HCT116 (cell line): ENCODE measurements at regions not wholly inside any gene's neighbourhood (a gene's known extent, or its start where the extent isn't known, plus 50 kb on each side); places are given as distances from the start of the nearest gene placed in this dataset.

Source experiments
- ATAC-seq: fragments of 200-7000 bp; cut with Tn5 transposase; 2 replicates; pipeline ENCODE4 v1.9.1; 2020; ENCODE audit warnings: mild to moderate bottlenecking, moderate library complexity
- BruUV-seq: library from RNA; stranded (reverse); fragments of 400-500 nt; replicated peaks from 2 replicates; lab custom pipeline; 2021; lab: Mats Ljungman, UMichigan
- CTCF ChIA-PET: fragments of 300-600 bp; sonication (Branson Sonifier 250); formaldehyde crosslinking; loops from one replicate; lab custom pipeline; 2021; ENCODE audit warnings: antibody characterized with exemption; lab: Charles Lee
- POLR2A ChIA-PET: fragments of 300-600, 350-600 bp; sonication (Branson Sonifier 250); formaldehyde crosslinking; loops from one replicate; lab custom pipeline; 2021; ENCODE audit warnings: antibody characterized with exemption; lab: Charles Lee
- RAD21 ChIA-PET, 2 experiments: fragments of 300-600 bp; sonication (Branson Sonifier 250); formaldehyde crosslinking; loops; one replicate each; lab custom pipeline; 2023; ENCODE audit warnings: low total read pairs in 2 of 2; ENCODE audit not compliant: uncharacterized antibody in 2 of 2, unreplicated experiment in 2 of 2, low non-redundant PET in 1 of 2; lab: Charles Lee
- DNase-seq: peaks from one replicate; pipeline ENCODE4 v3.0.0-alpha.2; 2010; ENCODE audit warnings: low read depth, low spot score
- H2AFZ ChIP-seq: fragments of 200-600 bp; shearing (Covaris generic), sonication (generic); 2 replicates; pipeline ENCODE4 v1.6.1; 2017; ENCODE audit warnings: low read depth, mixed run types, mixed read lengths, antibody characterized with exemption, low read length; ENCODE audit not compliant: poor library complexity, severe bottlenecking
- H3K27ac ChIP-seq: 2 replicates; pipeline ENCODE4 v1.5.1; 2012; ENCODE audit warnings: low read depth, low read length
- H3K27me3 ChIP-seq: fragments of 200-600 bp; sonication (generic); 2 replicates; pipeline ENCODE4 v1.6.1; 2016; ENCODE audit warnings: mixed run types, low read length, mixed read lengths; ENCODE audit not compliant: insufficient read depth
- H3K36me3 ChIP-seq, 2 experiments: fragments of 200-500 bp in 1 of 2; fragments of 200-600 bp in 1 of 2; sonication (Bioruptor generic) in 1 of 2; sonication (generic) in 1 of 2; 2 replicates each; pipeline versions ENCODE4 v1.5.1 to v1.6.1; 2014 to 2016; ENCODE audit warnings: low read length in 2 of 2, inconsistent platforms in 1 of 2, mixed read lengths in 1 of 2, mixed run types in 1 of 2; ENCODE audit not compliant: insufficient read depth in 2 of 2, control insufficient read depth in 1 of 2
- H3K4me1 ChIP-seq, 2 experiments: fragments of 200-600 bp in 1 of 2; sonication (generic) in 1 of 2; 2 replicates each; pipeline versions ENCODE4 v1.5.1 to v1.6.1; 2012 to 2017; ENCODE audit warnings: low read length in 2 of 2, inconsistent platforms in 1 of 2, mild to moderate bottlenecking in 1 of 2, mixed read lengths in 1 of 2, mixed run types in 1 of 2, moderate library complexity in 1 of 2; ENCODE audit not compliant: insufficient read depth in 2 of 2, control insufficient read depth in 1 of 2
- H3K4me2 ChIP-seq: fragments of 200-600 bp; sonication (generic); 2 replicates; pipeline ENCODE4 v1.6.1; 2017; ENCODE audit warnings: mixed run types, low read length, mixed read lengths
- H3K4me3 ChIP-seq, 2 experiments: fragments of 200-600 bp in 1 of 2; sonication (generic) in 1 of 2; replicated peaks in 1 of 2; 2 replicates each; pipeline ENCODE4 v1.5.1; 2011 to 2016; ENCODE audit warnings: low read length in 2 of 2, control low read depth in 1 of 2, low read depth in 1 of 2, mild to moderate bottlenecking in 1 of 2, mixed read lengths in 1 of 2, mixed run types in 1 of 2
- H3K79me2 ChIP-seq: fragments of 200-600 bp; sonication (generic); 2 replicates; pipeline ENCODE4 v1.6.1; 2017; ENCODE audit warnings: mild to moderate bottlenecking, mixed run types, low read length, moderate library complexity, mixed read lengths; ENCODE audit not compliant: insufficient read depth
- H3K9ac ChIP-seq: fragments of 200-600 bp; sonication (generic); 2 replicates; pipeline ENCODE4 v1.6.1; 2016; ENCODE audit warnings: low read length, mixed read lengths
- H3K9me2 ChIP-seq: fragments of 200-600 bp; sonication (generic), shearing (Covaris generic); 2 replicates; pipeline ENCODE4 v1.6.1; 2017; ENCODE audit warnings: mixed run types, mild to moderate bottlenecking, moderate library complexity; ENCODE audit not compliant: insufficient read depth
- H3K9me3 ChIP-seq, 2 experiments: fragments of 200-500 bp in 1 of 2; fragments of 200-600 bp in 1 of 2; sonication (Bioruptor generic) in 1 of 2; sonication (generic) in 1 of 2; 2 replicates each; pipeline ENCODE4 v1.6.1; 2014 to 2017; ENCODE audit warnings: low read length in 2 of 2, mixed read lengths in 2 of 2, inconsistent platforms in 1 of 2, low read depth in 1 of 2, mild to moderate bottlenecking in 1 of 2, mixed run types in 1 of 2, moderate library complexity in 1 of 2; ENCODE audit not compliant: control insufficient read depth in 1 of 2, insufficient read depth in 1 of 2
- H4K20me1 ChIP-seq: fragments of 200-600 bp; sonication (generic), shearing (Covaris generic); 2 replicates; pipeline ENCODE4 v1.6.1; 2017; ENCODE audit warnings: mixed run types, mild to moderate bottlenecking, moderate library complexity; ENCODE audit not compliant: insufficient read depth
- CEBPB ChIP-seq: IDR thresholded peaks from 2 replicates; pipeline ENCODE4 v1.6.1; 2012; ENCODE audit warnings: low read depth
- ELF1 ChIP-seq: IDR thresholded peaks from 2 replicates; pipeline ENCODE4 v1.6.1; 2012; ENCODE audit warnings: low read depth, borderline replicate concordance
- EZH2 ChIP-seq: fragments of 200-600 bp; sonication (generic); IDR thresholded peaks from 2 replicates; pipeline ENCODE4 v1.6.1; 2017; ENCODE audit warnings: antibody characterized with exemption, mixed run types
- EZH2phosphoT487 ChIP-seq: fragments of 200-600 bp; IDR thresholded peaks from 2 replicates; pipeline ENCODE4 v1.6.1; 2018; ENCODE audit warnings: antibody characterized with exemption, borderline replicate concordance
- FOSL1 ChIP-seq: IDR thresholded peaks from 2 replicates; pipeline ENCODE4 v1.6.1; 2012; ENCODE audit warnings: low read depth
- JUND ChIP-seq: IDR thresholded peaks from 2 replicates; pipeline ENCODE4 v1.6.1; 2012
- POLR2AphosphoS5 ChIP-seq: IDR thresholded peaks from 2 replicates; pipeline ENCODE4 v1.6.1; 2011; ENCODE audit warnings: mild to moderate bottlenecking, low read depth, low read length, moderate library complexity
- REST ChIP-seq: IDR thresholded peaks from 2 replicates; pipeline ENCODE4 v1.6.1; 2012; ENCODE audit warnings: low read depth
- SP1 ChIP-seq: IDR thresholded peaks from 2 replicates; pipeline ENCODE4 v1.6.1; 2012; ENCODE audit warnings: low read depth
- TCF7L2 ChIP-seq: IDR thresholded peaks from 2 replicates; pipeline ENCODE4 v1.7.0; 2011; ENCODE audit warnings: borderline replicate concordance, inconsistent platforms; ENCODE audit not compliant: insufficient read depth, insufficient read length; ENCODE audit errors: extremely low read depth
- ZNF274 ChIP-seq: fragments of 200-500 bp; sonication (Bioruptor generic); IDR thresholded peaks from 2 replicates; pipeline ENCODE4 v1.6.1; 2014; ENCODE audit warnings: mild to moderate bottlenecking, low read depth, low read length, inconsistent platforms
- intact Hi-C: fragments of 100-400 bp; cut with micrococcal nuclease; formaldehyde crosslinking; loops from 2 replicates; pipeline ENCODE4 v1.10.0; 2022
- TF ChIP-seq, protein P1 (sequence below): IDR thresholded peaks from 2 replicates; pipeline ENCODE4 v1.6.1; 2011; ENCODE audit warnings: mild to moderate bottlenecking, low read length, moderate library complexity; ENCODE audit not compliant: insufficient replicate concordance; ENCODE audit errors: extremely low read depth

GRCh38 chr21:35945089-35945671 is 115.1 kb downstream of the SETD4 start:
- DNase-seq = no peak
- no peaks in the 10 kb centered on the region; the same call in 1 of the 2 replicates for H3K9me2 ChIP-seq
- H3K4me3 ChIP-seq = no peak overlapping the region
- H3K27ac ChIP-seq = no peak overlapping the region
- BruUV-seq = no TSS peak
- no peaks in the 10 kb centered on the region for H3K27me3 ChIP-seq
- intact Hi-C loops = no loop called here
- H3K79me2 ChIP-seq = no peaks in the 10 kb centered on the region
- ChIA-PET CTCF (no interaction called here), POLR2A (no interaction called here), RAD21 (no interaction called here)
- no peak for TF ChIP-seq CEBPB
- no peak for TF ChIP-seq JUND
- TF ChIP-seq ELF1 = no peak
- TF ChIP-seq EZH2 = no peak
- no peak for TF ChIP-seq EZH2phosphoT487
- no peak for TF ChIP-seq SP1
- TF ChIP-seq, protein P1, sequence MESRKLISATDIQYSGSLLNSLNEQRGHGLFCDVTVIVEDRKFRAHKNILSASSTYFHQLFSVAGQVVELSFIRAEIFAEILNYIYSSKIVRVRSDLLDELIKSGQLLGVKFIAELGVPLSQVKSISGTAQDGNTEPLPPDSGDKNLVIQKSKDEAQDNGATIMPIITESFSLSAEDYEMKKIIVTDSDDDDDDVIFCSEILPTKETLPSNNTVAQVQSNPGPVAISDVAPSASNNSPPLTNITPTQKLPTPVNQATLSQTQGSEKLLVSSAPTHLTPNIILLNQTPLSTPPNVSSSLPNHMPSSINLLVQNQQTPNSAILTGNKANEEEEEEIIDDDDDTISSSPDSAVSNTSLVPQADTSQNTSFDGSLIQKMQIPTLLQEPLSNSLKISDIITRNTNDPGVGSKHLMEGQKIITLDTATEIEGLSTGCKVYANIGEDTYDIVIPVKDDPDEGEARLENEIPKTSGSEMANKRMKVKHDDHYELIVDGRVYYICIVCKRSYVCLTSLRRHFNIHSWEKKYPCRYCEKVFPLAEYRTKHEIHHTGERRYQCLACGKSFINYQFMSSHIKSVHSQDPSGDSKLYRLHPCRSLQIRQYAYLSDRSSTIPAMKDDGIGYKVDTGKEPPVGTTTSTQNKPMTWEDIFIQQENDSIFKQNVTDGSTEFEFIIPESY = no peak
- no peaks in the 10 kb centered on the region for H3K36me3 ChIP-seq
- H3K4me1 ChIP-seq = peaks cover 0 to under 1% of the 10 kb centered on the region in 2 experiments; a peak in 2 of 4 replicates
- no peak overlapping the region for H3K9ac ChIP-seq
- H2AFZ ChIP-seq = no peak overlapping the region
- H3K9me3 ChIP-seq = no peaks in the 10 kb centered on the region
- H3K4me2 ChIP-seq = no peak overlapping the region
- H4K20me1 ChIP-seq = no peaks in the 10 kb centered on the region
- no peak for ATAC-seq

DNA sequence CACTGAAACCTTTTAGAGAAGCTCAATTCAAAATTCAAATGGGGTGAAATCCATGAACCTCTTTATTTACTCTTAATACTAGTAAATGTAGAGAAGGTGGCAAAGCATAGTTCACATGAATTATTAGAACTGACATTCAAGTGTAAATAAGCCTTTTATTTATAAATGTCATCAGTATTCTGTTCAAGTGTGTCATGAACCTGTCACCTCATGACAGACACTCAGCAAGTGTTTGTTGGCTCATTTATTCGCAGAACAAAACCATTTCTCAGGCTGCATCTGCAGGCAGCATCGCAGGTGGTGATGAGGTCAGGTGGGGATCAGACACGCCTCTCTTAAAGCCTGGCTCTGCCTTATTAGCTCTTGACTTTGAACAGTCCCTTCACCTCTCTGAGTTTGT is 116.6 kb downstream of the SETD4 start:
- TF ChIP-seq ZNF274 = no peak
- no peak for TF ChIP-seq TCF7L2
- TF ChIP-seq, protein P1 = no peak
- no peak for TF ChIP-seq FOSL1
- no peak for TF ChIP-seq REST
- TF ChIP-seq POLR2AphosphoS5 = no peak
- Histone ChIP-seq H3K4me1 (peaks cover 0 to 5% of the 10 kb centered on the region in 2 experiments; a peak in 2 of 4 replicates), H3K27ac (no peak overlapping the region), H3K9me2 (no peaks in the 10 kb centered on the region; the same call in 1 of the 2 replicates), H3K4me3 (no peak overlapping the region), H3K27me3 (no peaks in the 10 kb centered on the region), H2AFZ (no peak overlapping the region), H3K9me3 (no peaks in the 10 kb centered on the region), H4K20me1 (no peaks in the 10 kb centered on the region), H3K4me2 (no peak overlapping the region), H3K79me2 (no peaks in the 10 kb centered on the region), H3K36me3 (no peaks in the 10 kb centered on the region), H3K9ac (no peak overlapping the region)
- DNase-seq (no peak), ATAC-seq (no peak)
- RAD21 ChIA-PET = no interaction called here
- CTCF ChIA-PET = no interaction called here
- intact Hi-C loops = no loop called here
- BruUV-seq = no TSS peak
- POLR2A ChIA-PET = no interaction called here
